Skin of body (tissue), 1 donor: ENCODE measurements at regions not wholly inside any gene's neighbourhood (a gene's known extent, or its start where the extent isn't known, plus 50 kb on each side); places are given as distances from the start of the nearest gene placed in this dataset. TPM values are rescaled to one million over a fixed set of nuclear protein-coding genes. Genes with fewer than 3 reads are reported as not detected.

Source experiments
- small RNA-seq: library from RNA; depleted of rRNA; stranded (forward); fragments of <200 nt; gene quantifications from one replicate; pipeline ENCODE3, GENCODE V24; 2014; ENCODE audit warnings: low replicate concordance

Small RNA genes in the stretch of these regions (small RNA-seq; reads per million reads assigned to genes)
- not detected for gene RN7SKP19
- gene RNA5SP50 = not detected
- gene RNU4ATAC8P = not detected
- gene RNU6-1246P = not detected
